DND-41 (cell line): ENCODE measurements at regions not wholly inside any gene's neighbourhood (a gene's known extent, or its start where the extent isn't known, plus 50 kb on each side); places are given as distances from the start of the nearest gene placed in this dataset.

ENCODE experiments used
- ATAC-seq: fragments of 200-7000 bp; cut with Tn5 transposase; 3 replicates; pipeline ENCODE4 v1.9.1; 2021; ENCODE audit warnings: low read depth; ENCODE audit not compliant: insufficient read depth
- DNase-seq: peaks from one replicate; pipeline ENCODE4 v3.0.0-alpha.2; 2020
- H2AFZ ChIP-seq: 2 replicates; pipeline ENCODE4 v1.6.0; 2012; ENCODE audit warnings: low read depth, low read length
- H3K27ac ChIP-seq: 2 replicates; pipeline ENCODE4 v1.5.1; 2012; ENCODE audit warnings: low read length, inconsistent platforms
- H3K27me3 ChIP-seq: fragments of 200-600 bp; sonication (generic); 2 replicates; pipeline ENCODE4 v1.6.0; 2012; ENCODE audit warnings: low read length, mild to moderate bottlenecking, inconsistent platforms; ENCODE audit not compliant: insufficient read depth, poor library complexity
- H3K36me3 ChIP-seq: 2 replicates; pipeline ENCODE4 v1.5.1; 2012; ENCODE audit warnings: low read length, inconsistent platforms; ENCODE audit not compliant: insufficient read depth
- H3K4me1 ChIP-seq: 2 replicates; pipeline ENCODE4 v1.5.1; 2012; ENCODE audit warnings: mild to moderate bottlenecking, low read length; ENCODE audit not compliant: insufficient read depth
- H3K4me2 ChIP-seq: 2 replicates; pipeline ENCODE4 v1.6.0; 2012; ENCODE audit warnings: mild to moderate bottlenecking, moderate library complexity, low read length, inconsistent platforms; ENCODE audit not compliant: insufficient read depth
- H3K4me3 ChIP-seq, 2 experiments: fragments of 200-600 bp in 1 of 2; shearing (Covaris generic) in 1 of 2; 2 replicates each; pipeline ENCODE4 v1.5.1; 2012 to 2016; ENCODE audit warnings: inconsistent platforms in 2 of 2, low read length in 2 of 2, mild to moderate bottlenecking in 2 of 2, low read depth in 1 of 2, moderate library complexity in 1 of 2
- H3K79me2 ChIP-seq: 2 replicates; pipeline ENCODE4 v1.6.0; 2012; ENCODE audit warnings: low read length, inconsistent platforms; ENCODE audit not compliant: insufficient read depth
- H3K9ac ChIP-seq: 2 replicates; pipeline ENCODE4 v1.6.0; 2012; ENCODE audit warnings: low read depth, mild to moderate bottlenecking, inconsistent platforms, low read length, moderate library complexity
- H3K9me3 ChIP-seq: 2 replicates; pipeline ENCODE4 v1.5.1; 2012; ENCODE audit warnings: low read length, moderate library complexity, mild to moderate bottlenecking, inconsistent platforms; ENCODE audit not compliant: insufficient read depth, severe bottlenecking
- H4K20me1 ChIP-seq: 2 replicates; pipeline ENCODE4 v1.6.0; 2012; ENCODE audit warnings: low read length; ENCODE audit not compliant: insufficient read depth
- CTCF ChIP-seq: IDR thresholded peaks from 2 replicates; pipeline ENCODE4 v1.5.1; 2012; ENCODE audit warnings: borderline replicate concordance, low read length, moderate library complexity, mild to moderate bottlenecking; ENCODE audit not compliant: poor library complexity, severe bottlenecking; ENCODE audit errors: extremely low read depth
- EZH2 ChIP-seq: IDR thresholded peaks from 3 replicates; pipeline ENCODE4 v1.6.1; 2012; ENCODE audit warnings: borderline replicate concordance, low read depth, mild to moderate bottlenecking, moderate library complexity, low read length, inconsistent platforms; ENCODE audit not compliant: severe bottlenecking

DNA sequence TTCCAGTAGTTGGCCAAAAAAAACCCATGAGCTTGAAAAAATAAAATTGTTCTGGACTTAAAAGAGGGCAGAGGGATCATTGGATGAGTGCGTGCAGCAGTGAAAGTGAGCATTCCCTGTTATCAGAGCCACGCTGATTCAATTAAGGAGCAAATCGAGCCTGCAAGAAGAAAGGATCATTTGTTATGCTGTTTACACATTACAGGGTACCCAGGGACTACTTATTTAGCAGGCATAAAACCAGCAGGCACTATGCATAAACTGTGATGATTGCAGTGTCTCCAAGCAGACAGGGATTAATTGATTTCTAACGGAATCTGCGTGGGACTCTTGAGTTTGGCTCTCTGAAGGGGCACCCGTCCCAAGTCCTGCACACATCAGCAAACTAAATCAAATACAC, 83.5 kb downstream of the SHOX start:
- Histone ChIP-seq H4K20me1 (no peaks in the 10 kb centered on the region), H3K27ac (no peak overlapping the region), H3K27me3 (no peaks in the 10 kb centered on the region), H3K4me1 (no peaks in the 10 kb centered on the region), H3K4me2 (no peak overlapping the region), H3K9me3 (peaks cover 3% of the 10 kb centered on the region), H2AFZ (no peak overlapping the region), H3K36me3 (no peaks in the 10 kb centered on the region), H3K79me2 (no peaks in the 10 kb centered on the region), H3K9ac (no peak overlapping the region), H3K4me3 (no peak overlapping the region)
- no peak for DNase-seq
- ATAC-seq: no peak
- no peak for TF ChIP-seq EZH2
- TF ChIP-seq CTCF: no peak
